ENCODE measurements at regions not wholly inside any gene's neighbourhood (a gene's known extent, or its start where the extent isn't known, plus 50 kb on each side); places are given as distances from the start of the nearest gene placed in this dataset.

DNA sequence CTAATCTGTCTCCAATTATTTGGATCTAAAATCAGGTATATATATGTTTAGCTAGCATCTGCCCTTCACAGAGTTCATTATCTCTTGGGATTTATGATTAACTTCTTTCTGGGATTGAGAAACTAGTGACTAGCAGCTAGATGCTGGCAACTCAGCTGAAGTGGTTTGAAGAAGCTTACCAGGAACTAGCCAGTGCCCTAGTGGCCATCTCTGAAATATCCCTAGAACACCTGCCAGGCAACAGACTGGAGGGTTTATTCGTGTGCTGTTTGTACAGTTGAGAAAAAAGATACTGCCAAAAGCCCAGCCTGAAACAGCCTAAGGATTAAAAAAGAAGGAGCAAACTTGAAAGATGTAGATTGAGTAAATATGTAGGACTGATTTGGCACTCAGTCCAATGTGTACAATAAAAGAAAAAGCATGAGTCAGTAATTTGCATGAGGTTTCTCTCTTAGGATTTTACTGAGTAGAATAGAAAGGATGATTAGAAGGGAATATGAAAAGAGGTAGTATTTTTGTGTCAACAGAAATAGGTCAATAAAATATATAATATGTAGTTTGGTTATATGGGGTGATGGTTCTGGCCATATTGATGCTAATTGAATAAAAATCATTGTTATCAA, 1144.6 kb upstream of the ADGRL2 start:
- TF ChIP-seq, protein P1, sequence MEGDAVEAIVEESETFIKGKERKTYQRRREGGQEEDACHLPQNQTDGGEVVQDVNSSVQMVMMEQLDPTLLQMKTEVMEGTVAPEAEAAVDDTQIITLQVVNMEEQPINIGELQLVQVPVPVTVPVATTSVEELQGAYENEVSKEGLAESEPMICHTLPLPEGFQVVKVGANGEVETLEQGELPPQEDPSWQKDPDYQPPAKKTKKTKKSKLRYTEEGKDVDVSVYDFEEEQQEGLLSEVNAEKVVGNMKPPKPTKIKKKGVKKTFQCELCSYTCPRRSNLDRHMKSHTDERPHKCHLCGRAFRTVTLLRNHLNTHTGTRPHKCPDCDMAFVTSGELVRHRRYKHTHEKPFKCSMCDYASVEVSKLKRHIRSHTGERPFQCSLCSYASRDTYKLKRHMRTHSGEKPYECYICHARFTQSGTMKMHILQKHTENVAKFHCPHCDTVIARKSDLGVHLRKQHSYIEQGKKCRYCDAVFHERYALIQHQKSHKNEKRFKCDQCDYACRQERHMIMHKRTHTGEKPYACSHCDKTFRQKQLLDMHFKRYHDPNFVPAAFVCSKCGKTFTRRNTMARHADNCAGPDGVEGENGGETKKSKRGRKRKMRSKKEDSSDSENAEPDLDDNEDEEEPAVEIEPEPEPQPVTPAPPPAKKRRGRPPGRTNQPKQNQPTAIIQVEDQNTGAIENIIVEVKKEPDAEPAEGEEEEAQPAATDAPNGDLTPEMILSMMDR (IDR thresholded peaks at IDR 0.05; ENCODE audit: extremely low read depth, insufficient read depth, missing control alignments): peak; percentile 27
- peak; percentile 11 for DNase-seq (ENCODE audit: low spot score)
- in situ Hi-C loops (cut with MboI; ENCODE audit: low pct_unique_long_range_greater_than_20kb, low sequenced_read_pairs, unreplicated experiment): no loop called here

DNA sequence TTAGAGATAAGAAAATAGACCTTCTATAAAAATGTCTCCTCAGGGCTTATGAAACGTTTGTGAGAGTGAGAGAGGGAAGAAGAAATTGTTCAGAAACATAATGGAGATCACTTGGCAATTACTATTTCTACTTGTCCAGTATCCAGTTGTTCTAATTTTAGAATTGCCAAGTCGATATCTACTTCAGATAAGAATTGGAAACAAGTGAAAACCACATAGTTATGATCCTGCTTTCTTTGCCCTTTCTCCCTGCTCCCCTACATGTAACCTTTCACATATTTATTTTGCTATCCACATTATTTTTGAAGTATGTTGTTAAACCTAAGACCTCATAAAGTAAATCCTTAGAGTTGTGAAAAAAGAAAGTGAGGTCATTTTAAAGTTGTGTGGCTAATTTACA, 1154.7 kb upstream of the ADGRL2 start:
- no peak for DNase-seq (ENCODE audit: low spot score)
- in situ Hi-C loops (cut with MboI; ENCODE audit: low pct_unique_long_range_greater_than_20kb, low sequenced_read_pairs, unreplicated experiment): no loop called here
- TF ChIP-seq, protein P1 (IDR thresholded peaks at IDR 0.05; ENCODE audit: extremely low read depth, insufficient read depth, missing control alignments): no peak

DNA sequence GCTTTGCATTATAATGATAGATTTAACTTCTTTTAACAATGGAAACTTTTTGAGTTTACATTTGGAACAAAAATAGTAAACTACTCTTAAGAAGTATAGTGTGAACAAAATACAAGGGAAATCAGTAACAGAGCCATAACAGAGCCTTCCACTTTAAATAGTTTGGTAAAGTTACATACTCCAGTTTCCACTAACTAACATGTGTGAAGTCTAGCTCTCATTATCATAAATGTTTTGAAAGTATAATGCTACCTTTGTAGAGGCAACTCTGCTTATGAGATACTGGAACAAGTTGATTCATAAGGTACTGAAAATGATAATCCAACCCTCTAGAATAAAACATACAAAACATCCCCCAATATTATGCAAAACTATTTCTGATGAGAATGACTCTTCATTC, 1155.1 kb upstream of the ADGRL2 start:
- TF ChIP-seq, protein P1 (IDR thresholded peaks at IDR 0.05; ENCODE audit: extremely low read depth, insufficient read depth, missing control alignments): no peak
- in situ Hi-C loops (cut with MboI; ENCODE audit: low pct_unique_long_range_greater_than_20kb, low sequenced_read_pairs, unreplicated experiment): no loop called here
- DNase-seq (ENCODE audit: low spot score): no peak

DNA sequence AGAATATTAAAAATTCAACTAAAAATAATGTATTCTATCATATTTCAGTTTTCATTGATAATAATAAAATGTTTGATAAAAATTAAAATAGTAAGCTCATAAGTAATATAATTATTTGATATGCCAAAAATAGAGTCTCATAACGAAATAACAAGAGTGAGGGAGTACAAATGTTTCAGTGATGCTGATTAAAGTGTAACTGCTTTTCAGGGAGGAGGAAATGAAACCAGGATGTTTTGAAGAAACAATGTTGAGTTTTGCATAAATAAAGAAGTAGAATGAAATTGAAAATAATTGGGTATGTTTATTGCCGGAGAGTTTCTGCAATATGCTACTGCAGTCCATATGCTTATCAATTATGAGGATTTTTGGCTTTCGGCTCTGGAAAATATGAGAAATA, 1159.8 kb upstream of the ADGRL2 start:
- TF ChIP-seq, protein P1 (IDR thresholded peaks at IDR 0.05; ENCODE audit: extremely low read depth, insufficient read depth, missing control alignments): no peak
- in situ Hi-C loops (cut with MboI; ENCODE audit: low pct_unique_long_range_greater_than_20kb, low sequenced_read_pairs, unreplicated experiment): no loop called here
- DNase-seq (ENCODE audit: low spot score): no peak

DNA sequence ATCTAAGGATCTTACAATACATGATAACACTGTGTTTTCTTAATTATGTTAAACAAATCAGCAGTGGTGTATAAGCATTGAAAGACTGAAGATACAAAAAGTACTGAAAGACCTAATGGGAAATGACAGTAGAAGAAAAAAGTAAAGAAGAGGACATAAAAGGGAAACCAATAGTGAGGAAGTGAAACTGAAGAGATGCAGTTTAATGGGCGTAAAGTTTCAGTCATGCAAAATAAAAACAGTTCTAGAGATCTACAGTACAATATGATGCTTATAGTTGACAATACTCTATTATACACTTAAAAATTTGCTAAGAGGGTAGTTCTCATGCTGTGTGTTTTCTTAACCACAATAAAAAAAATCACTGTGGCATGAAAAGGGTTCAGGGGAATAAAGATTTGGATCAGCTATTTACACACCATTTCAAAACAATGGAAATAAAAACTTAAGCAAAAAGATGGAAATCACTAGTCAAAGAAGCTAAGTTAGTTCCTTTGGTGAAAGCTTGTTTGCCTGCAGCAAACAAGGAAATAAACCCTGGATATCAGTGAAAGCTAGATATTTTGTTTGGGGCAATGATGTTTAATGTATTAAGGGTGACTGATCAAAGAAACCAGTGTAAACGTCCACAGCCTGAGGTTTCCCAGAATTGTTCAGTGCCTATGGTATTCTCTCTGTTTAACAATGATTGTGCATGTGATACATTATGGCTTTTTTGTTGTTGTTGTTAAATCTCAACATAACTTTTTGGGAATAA, 1160.8 kb upstream of the ADGRL2 start:
- TF ChIP-seq, protein P1 (IDR thresholded peaks at IDR 0.05; ENCODE audit: extremely low read depth, insufficient read depth, missing control alignments): no peak
- in situ Hi-C loops (cut with MboI; ENCODE audit: low pct_unique_long_range_greater_than_20kb, low sequenced_read_pairs, unreplicated experiment): no loop called here
- peak; percentile 18 for DNase-seq (ENCODE audit: low spot score)

DNA sequence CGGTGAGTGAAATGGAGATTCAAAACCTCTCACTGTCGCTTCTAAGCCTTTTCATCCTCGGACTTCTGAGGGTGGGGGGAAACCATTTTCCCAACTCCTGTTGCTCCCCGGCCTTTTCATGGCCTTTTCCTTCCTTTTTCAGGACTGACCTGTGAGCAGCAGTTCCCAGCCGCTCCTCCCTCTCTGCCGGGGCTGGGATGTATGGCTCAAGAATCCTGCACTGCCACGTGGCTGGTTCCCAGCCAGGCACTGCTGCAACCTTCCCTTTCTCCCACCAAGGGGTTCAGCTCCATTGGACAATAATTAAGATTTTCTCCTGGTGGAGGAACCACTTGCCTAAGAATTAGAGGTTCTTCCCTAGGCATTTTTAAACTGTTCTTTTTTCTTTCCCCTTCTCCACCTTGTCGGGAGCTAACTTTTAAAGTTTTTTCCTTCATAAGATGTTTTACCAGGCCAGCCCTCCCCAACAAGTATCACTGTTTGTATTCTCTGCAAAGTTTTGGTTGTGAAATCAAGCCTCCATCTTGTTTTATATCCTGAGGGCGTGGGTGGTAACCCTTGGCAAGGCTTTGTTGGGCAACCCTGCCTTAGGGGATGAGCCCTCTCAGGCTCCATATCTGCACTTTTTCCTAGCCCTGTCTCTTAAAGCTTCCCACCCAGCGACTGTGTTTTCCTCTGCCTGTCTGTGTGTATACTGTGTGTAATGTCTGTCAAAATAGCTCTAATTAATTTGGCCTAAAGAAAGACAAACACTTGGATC, 1166.6 kb upstream of the ADGRL2 start:
- TF ChIP-seq, protein P1 (IDR thresholded peaks at IDR 0.05; ENCODE audit: extremely low read depth, insufficient read depth, missing control alignments): no peak
- in situ Hi-C loops (cut with MboI; ENCODE audit: low pct_unique_long_range_greater_than_20kb, low sequenced_read_pairs, unreplicated experiment): no loop called here

More for the DNA sequence above, 1166.6 kb upstream of the ADGRL2 start:
- DNase-seq (ENCODE audit: low spot score): no peak

Measured in GM13977 (cell line).